ENCODE measurements at regions not wholly inside any gene's neighbourhood (a gene's known extent, or its start where the extent isn't known, plus 50 kb on each side); places are given as distances from the start of the nearest gene placed in this dataset.

- H3K36me3 ChIP-seq: no peaks in the 10 kb centered on the region
- H3K27me3 ChIP-seq: no peaks in the 10 kb centered on the region
- TF ChIP-seq POLR2A (IDR thresholded peaks at IDR 0.05): no peak
- TF ChIP-seq, protein P1, sequence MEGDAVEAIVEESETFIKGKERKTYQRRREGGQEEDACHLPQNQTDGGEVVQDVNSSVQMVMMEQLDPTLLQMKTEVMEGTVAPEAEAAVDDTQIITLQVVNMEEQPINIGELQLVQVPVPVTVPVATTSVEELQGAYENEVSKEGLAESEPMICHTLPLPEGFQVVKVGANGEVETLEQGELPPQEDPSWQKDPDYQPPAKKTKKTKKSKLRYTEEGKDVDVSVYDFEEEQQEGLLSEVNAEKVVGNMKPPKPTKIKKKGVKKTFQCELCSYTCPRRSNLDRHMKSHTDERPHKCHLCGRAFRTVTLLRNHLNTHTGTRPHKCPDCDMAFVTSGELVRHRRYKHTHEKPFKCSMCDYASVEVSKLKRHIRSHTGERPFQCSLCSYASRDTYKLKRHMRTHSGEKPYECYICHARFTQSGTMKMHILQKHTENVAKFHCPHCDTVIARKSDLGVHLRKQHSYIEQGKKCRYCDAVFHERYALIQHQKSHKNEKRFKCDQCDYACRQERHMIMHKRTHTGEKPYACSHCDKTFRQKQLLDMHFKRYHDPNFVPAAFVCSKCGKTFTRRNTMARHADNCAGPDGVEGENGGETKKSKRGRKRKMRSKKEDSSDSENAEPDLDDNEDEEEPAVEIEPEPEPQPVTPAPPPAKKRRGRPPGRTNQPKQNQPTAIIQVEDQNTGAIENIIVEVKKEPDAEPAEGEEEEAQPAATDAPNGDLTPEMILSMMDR (IDR thresholded peaks at IDR 0.05): no peak
- no peaks in the 10 kb centered on the region for H3K4me1 ChIP-seq
- no peak overlapping the region for H3K27ac ChIP-seq
- no peaks in the 10 kb centered on the region for H3K9me3 ChIP-seq
- H3K4me3 ChIP-seq: no peak overlapping the region
- DNase-seq: no peak
Observed at GRCh38 chr2:154549869-154550268, 148.6 kb upstream of the KCNJ3 start.

- H3K27me3 ChIP-seq: no peaks in the 10 kb centered on the region
- no peaks in the 10 kb centered on the region for H3K36me3 ChIP-seq
- H3K4me3 ChIP-seq: no peak overlapping the region
- no peak for DNase-seq
- H3K27ac ChIP-seq: no peak overlapping the region
- H3K4me1 ChIP-seq: no peaks in the 10 kb centered on the region
- H3K9me3 ChIP-seq: no peaks in the 10 kb centered on the region
- TF ChIP-seq POLR2A (IDR thresholded peaks at IDR 0.05): no peak
- TF ChIP-seq, protein P1 (IDR thresholded peaks at IDR 0.05): no peak
Observed at GRCh38 chr2:154551649-154552048, 146.8 kb upstream of the KCNJ3 start.

- no peaks in the 10 kb centered on the region for H3K36me3 ChIP-seq
- TF ChIP-seq, protein P1 (IDR thresholded peaks at IDR 0.05): no peak
- no peak for TF ChIP-seq POLR2A (IDR thresholded peaks at IDR 0.05)
- H3K27me3 ChIP-seq: no peaks in the 10 kb centered on the region
- DNase-seq: no peak
- H3K27ac ChIP-seq: no peak overlapping the region
- no peaks in the 10 kb centered on the region for H3K9me3 ChIP-seq
- no peaks in the 10 kb centered on the region for H3K4me1 ChIP-seq
- H3K4me3 ChIP-seq: no peak overlapping the region
Observed at GRCh38 chr2:154554046-154554445, 144.4 kb upstream of the KCNJ3 start.

DNA sequence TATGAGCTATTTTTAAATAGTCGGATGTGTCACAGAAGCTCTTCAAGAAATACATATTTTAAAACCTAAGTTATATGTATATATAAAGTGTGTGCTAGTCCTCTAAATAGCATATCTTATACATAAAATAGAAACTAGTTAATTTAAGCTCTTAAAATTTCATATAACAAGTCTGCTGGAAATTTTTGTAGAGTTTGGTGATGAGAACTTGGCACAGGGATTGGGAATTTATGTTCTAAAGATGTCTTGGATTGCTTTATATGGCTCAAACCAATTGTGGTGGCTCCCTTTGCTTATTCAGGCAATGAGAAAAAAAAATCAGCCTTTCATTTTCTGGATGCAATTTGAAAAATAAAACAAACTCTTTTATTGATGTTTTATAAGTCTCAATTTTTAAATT lies 142.8 kb upstream of the KCNJ3 start:
- TF ChIP-seq, protein P1 (IDR thresholded peaks at IDR 0.05): no peak
- no peak for TF ChIP-seq POLR2A (IDR thresholded peaks at IDR 0.05)
- H3K4me3 ChIP-seq: no peak overlapping the region
- no peak for DNase-seq
- H3K36me3 ChIP-seq: no peaks in the 10 kb centered on the region
- no peak overlapping the region for H3K27ac ChIP-seq
- H3K27me3 ChIP-seq: no peaks in the 10 kb centered on the region
- H3K9me3 ChIP-seq: no peaks in the 10 kb centered on the region
- H3K4me1 ChIP-seq: no peaks in the 10 kb centered on the region

DNA sequence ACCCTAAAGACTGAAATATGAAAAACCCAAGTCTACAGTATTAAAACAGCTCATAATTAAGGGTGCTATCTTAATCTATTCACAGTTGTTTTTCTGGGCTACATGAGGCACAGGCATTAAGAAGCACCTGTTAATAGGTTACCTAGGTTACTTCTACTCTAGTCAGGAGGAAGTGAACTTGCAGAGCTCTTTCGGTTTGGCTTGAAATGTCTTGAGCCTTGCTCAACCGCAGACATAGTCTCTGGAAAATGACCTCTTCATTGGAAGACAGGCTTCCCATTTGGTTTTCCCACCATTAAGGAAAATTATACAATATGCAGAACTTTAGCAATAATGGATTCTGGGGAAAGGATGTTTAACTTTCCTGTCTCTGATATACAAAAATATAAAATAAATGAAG lies 142.3 kb upstream of the KCNJ3 start:
- H3K4me3 ChIP-seq: no peak overlapping the region
- TF ChIP-seq, protein P1 (IDR thresholded peaks at IDR 0.05): no peak
- TF ChIP-seq POLR2A (IDR thresholded peaks at IDR 0.05): no peak
- H3K36me3 ChIP-seq: no peaks in the 10 kb centered on the region
- H3K9me3 ChIP-seq: no peaks in the 10 kb centered on the region
- no peak overlapping the region for H3K27ac ChIP-seq
- no peaks in the 10 kb centered on the region for H3K27me3 ChIP-seq
- H3K4me1 ChIP-seq: no peaks in the 10 kb centered on the region
- no peak for DNase-seq

- no peak overlapping the region for H3K27ac ChIP-seq
- no peaks in the 10 kb centered on the region for H3K27me3 ChIP-seq
- no peaks in the 10 kb centered on the region for H3K4me1 ChIP-seq
- H3K36me3 ChIP-seq: no peaks in the 10 kb centered on the region
- H3K4me3 ChIP-seq: no peak overlapping the region
- TF ChIP-seq, protein P1 (IDR thresholded peaks at IDR 0.05): no peak
- TF ChIP-seq POLR2A (IDR thresholded peaks at IDR 0.05): no peak
- no peak for DNase-seq
- H3K9me3 ChIP-seq: no peaks in the 10 kb centered on the region
Observed at GRCh38 chr2:154556607-154557006, 141.9 kb upstream of the KCNJ3 start.
